PC-9 (cell line): ENCODE measurements at regions not wholly inside any gene's neighbourhood (a gene's known extent, or its start where the extent isn't known, plus 50 kb on each side); places are given as distances from the start of the nearest gene placed in this dataset.

ENCODE experiments used
- BruUV-seq: library from RNA; stranded (reverse); fragments of 400-500 nt; replicated peaks from 2 replicates; lab custom pipeline; 2021; lab: Mats Ljungman, UMichigan
- CTCF ChIA-PET: fragments of 300-600 bp; sonication (Branson Sonifier 250); formaldehyde crosslinking; loops from one replicate; lab custom pipeline; 2022; ENCODE audit warnings: antibody characterized with exemption; lab: Charles Lee
- POLR2A ChIA-PET: fragments of 300-600 bp; sonication (Branson Sonifier 250); formaldehyde crosslinking; loops from one replicate; lab custom pipeline; 2022; ENCODE audit warnings: antibody characterized with exemption; ENCODE audit not compliant: unreplicated experiment; lab: Charles Lee
- DNase-seq, 2 experiments: peaks; one replicate each; pipeline versions ENCODE4 v3.0.0 to v3.0.0-alpha.2; 2015 to 2022; ENCODE audit warnings: mixed read lengths in 1 of 2
- H2AFZ ChIP-seq: fragments of 200-600 bp; sonication (generic); 2 replicates; pipeline ENCODE4 v1.8.1; 2017; ENCODE audit warnings: antibody characterized with exemption
- H3F3A ChIP-seq: fragments of 200-600 bp; sonication (generic); 2 replicates; pipeline ENCODE4 v1.8.1; 2017; ENCODE audit warnings: antibody characterized with exemption, mild to moderate bottlenecking, low read depth; ENCODE audit not compliant: insufficient read depth
- H3K27ac ChIP-seq: fragments of 200-600 bp; sonication (generic); 2 replicates; pipeline ENCODE4 v1.6.1; 2016; ENCODE audit warnings: mixed run types
- H3K27me3 ChIP-seq: fragments of 200-600 bp; sonication (generic); 2 replicates; pipeline ENCODE4 v1.6.1; 2016; ENCODE audit warnings: low read depth, mixed run types; ENCODE audit not compliant: insufficient read depth
- H3K36me3 ChIP-seq: fragments of 200-600 bp; sonication (generic); 2 replicates; pipeline ENCODE4 v1.6.1; 2016; ENCODE audit warnings: low read depth, mixed run types
- H3K4me1 ChIP-seq: fragments of 200-600 bp; sonication (generic); replicated peaks from 2 replicates; pipeline ENCODE4 v1.6.1; 2016; ENCODE audit warnings: mixed run types; ENCODE audit not compliant: insufficient read depth
- H3K4me2 ChIP-seq: fragments of 200-600 bp; sonication (generic); 2 replicates; pipeline ENCODE4 v1.6.1; 2017; ENCODE audit warnings: mixed run types
- H3K4me3 ChIP-seq: fragments of 200-600 bp; sonication (generic); 2 replicates; pipeline ENCODE4 v1.6.1; 2016; ENCODE audit warnings: mixed run types
- H3K79me2 ChIP-seq: fragments of 200-600 bp; sonication (generic); 2 replicates; pipeline ENCODE4 v1.6.1; 2017; ENCODE audit warnings: low read depth, mixed run types
- H3K9me2 ChIP-seq: fragments of 200-600 bp; sonication (generic); 2 replicates; pipeline ENCODE4 v1.8.1; 2017; ENCODE audit warnings: mild to moderate bottlenecking; ENCODE audit not compliant: insufficient read depth
- H3K9me3 ChIP-seq: fragments of 200-600 bp; sonication (generic); 2 replicates; pipeline ENCODE4 v1.8.1; 2016; ENCODE audit warnings: low read depth; ENCODE audit not compliant: insufficient read depth
- H4K20me1 ChIP-seq: fragments of 200-600 bp; sonication (generic); 2 replicates; pipeline ENCODE4 v1.8.1; 2017; ENCODE audit not compliant: insufficient read depth
- CTCF ChIP-seq: fragments of 200-600 bp; sonication (generic); conservative IDR thresholded peaks from 2 replicates; pipeline ENCODE4 v1.6.1; 2017; ENCODE audit warnings: mixed run types, antibody characterized with exemption, mild to moderate bottlenecking, moderate library complexity
- EZH2 ChIP-seq: fragments of 200-600 bp; sonication (generic); IDR thresholded peaks from 2 replicates; pipeline ENCODE4 v1.8.0; 2017; ENCODE audit warnings: antibody characterized with exemption, low read depth
- intact Hi-C: fragments of 100-400 bp; cut with micrococcal nuclease; formaldehyde crosslinking; loops from one replicate; pipeline ENCODE4 v1.10.0; 2022; ENCODE audit not compliant: unreplicated experiment

- no peaks in the 10 kb centered on the region; the same call in 1 of the 2 replicates for H3K9me2 ChIP-seq
- H3K79me2 ChIP-seq = no peaks in the 10 kb centered on the region
- no peaks in the 10 kb centered on the region for H3K27me3 ChIP-seq
- H3K4me1 ChIP-seq = no peaks in the 10 kb centered on the region
- H2AFZ ChIP-seq = no peak overlapping the region; the same call in 1 of the 2 replicates
- H3K4me3 ChIP-seq = no peak overlapping the region
- no peaks in the 10 kb centered on the region; the same call in 1 of the 2 replicates for H3K9me3 ChIP-seq
- no peak overlapping the region for H3K4me2 ChIP-seq
- POLR2A ChIA-PET = no interaction called here
- no peaks in the 10 kb centered on the region for H3K36me3 ChIP-seq
- BruUV-seq = no TSS peak
- CTCF ChIA-PET = no interaction called here
- DNase-seq = no peak
- TF ChIP-seq CTCF (no peak), EZH2 (no peak)
- intact Hi-C loops = no loop called here
- H3K27ac ChIP-seq = no peak overlapping the region
- no peaks in the 10 kb centered on the region; the same call in 1 of the 2 replicates for H3F3A ChIP-seq
- H4K20me1 ChIP-seq = no peaks in the 10 kb centered on the region
These were observed 958.4 kb upstream of the SLC10A2 start for GRCh38 chr13:104024416-104025170.

- no peaks in the 10 kb centered on the region for H3K4me1 ChIP-seq
- no peaks in the 10 kb centered on the region for H3K27me3 ChIP-seq
- no peak overlapping the region for H2AFZ ChIP-seq
- H3K36me3 ChIP-seq = no peaks in the 10 kb centered on the region
- DNase-seq = no peak
- POLR2A ChIA-PET = no interaction called here
- no peaks in the 10 kb centered on the region; the same call in 1 of the 2 replicates for H3K9me3 ChIP-seq
- intact Hi-C loops = no loop called here
- H4K20me1 ChIP-seq = no peaks in the 10 kb centered on the region
- no TSS peak for BruUV-seq
- H3K4me3 ChIP-seq = no peak overlapping the region
- H3F3A ChIP-seq = no peaks in the 10 kb centered on the region; the same call in 1 of the 2 replicates
- no peak overlapping the region for H3K4me2 ChIP-seq
- no peaks in the 10 kb centered on the region for H3K79me2 ChIP-seq
- H3K9me2 ChIP-seq = no peaks in the 10 kb centered on the region; the same call in 1 of the 2 replicates
- CTCF ChIA-PET = no interaction called here
- TF ChIP-seq EZH2 (no peak), CTCF (no peak)
- no peak overlapping the region for H3K27ac ChIP-seq
These were observed 955.7 kb upstream of the SLC10A2 start for GRCh38 chr13:104021806-104022397.

- Histone ChIP-seq H3K27me3 (no peaks in the 10 kb centered on the region), H4K20me1 (no peaks in the 10 kb centered on the region), H3F3A (no peaks in the 10 kb centered on the region), H3K4me2 (no peak overlapping the region), H3K27ac (no peak overlapping the region), H3K4me1 (no peaks in the 10 kb centered on the region), H2AFZ (no peak overlapping the region), H3K36me3 (no peaks in the 10 kb centered on the region), H3K79me2 (no peaks in the 10 kb centered on the region), H3K9me2 (no peaks in the 10 kb centered on the region), H3K9me3 (no peaks in the 10 kb centered on the region), H3K4me3 (no peak overlapping the region)
- ChIA-PET POLR2A (no interaction called here), CTCF (no interaction called here)
- TF ChIP-seq EZH2 (no peak), CTCF (no peak)
- BruUV-seq = no TSS peak
- intact Hi-C loops = no loop called here
- DNase-seq = no peak
These were observed 951.1 kb upstream of the SLC10A2 start for GRCh38 chr13:104017317-104017716.
